MM.1S (cell line): ENCODE measurements at regions not wholly inside any gene's neighbourhood (a gene's known extent, or its start where the extent isn't known, plus 50 kb on each side); places are given as distances from the start of the nearest gene placed in this dataset.

ENCODE experiments used
- DNase-seq: peaks from one replicate; pipeline ENCODE4 v3.0.0-alpha.2; 2015
- H2AFZ ChIP-seq: fragments of 300-600 bp; sonication (generic); 2 replicates; pipeline ENCODE4 v1.6.0; 2016; ENCODE audit warnings: antibody characterized with exemption, low read length
- H3F3A ChIP-seq: fragments of 300-600 bp; sonication (generic); 2 replicates; pipeline ENCODE4 v1.6.1; 2016; ENCODE audit warnings: mild to moderate bottlenecking, antibody characterized with exemption, low read length, moderate library complexity, mixed read lengths; ENCODE audit not compliant: insufficient read depth
- H3K27ac ChIP-seq: fragments of 300-600 bp; sonication (generic); 2 replicates; pipeline ENCODE4 v1.5.1; 2016; ENCODE audit warnings: mild to moderate bottlenecking, low read length
- H3K27me3 ChIP-seq: fragments of 300-600 bp; sonication (generic); replicated peaks from 2 replicates; pipeline ENCODE4 v1.6.0; 2016; ENCODE audit warnings: low read length; ENCODE audit not compliant: insufficient read depth
- H3K36me3 ChIP-seq: fragments of 300-600 bp; sonication (generic); replicated peaks from 2 replicates; pipeline ENCODE4 v1.6.1; 2016; ENCODE audit warnings: mild to moderate bottlenecking, low read length, mixed read lengths; ENCODE audit not compliant: insufficient read depth
- H3K4me1 ChIP-seq: fragments of 300-600 bp; sonication (generic); 2 replicates; pipeline ENCODE4 v1.6.1; 2016; ENCODE audit warnings: low read length, mixed read lengths
- H3K4me2 ChIP-seq: fragments of 300-600 bp; sonication (generic); 2 replicates; pipeline ENCODE4 v1.6.0; 2016; ENCODE audit warnings: low read depth, low read length
- H3K4me3 ChIP-seq: fragments of 300-600 bp; sonication (generic); 2 replicates; pipeline ENCODE4 v1.5.1; 2016; ENCODE audit warnings: low read length, mixed read lengths
- H3K79me2 ChIP-seq: fragments of 300-600 bp; sonication (generic); 2 replicates; pipeline ENCODE4 v1.6.1; 2016; ENCODE audit warnings: mixed run types, low read length, mixed read lengths
- H3K9ac ChIP-seq: fragments of 300-600 bp; sonication (generic); 2 replicates; pipeline ENCODE4 v1.6.1; 2016; ENCODE audit warnings: low read length, mixed read lengths
- H3K9me2 ChIP-seq: fragments of 300-600 bp; sonication (generic); replicated peaks from 2 replicates; pipeline ENCODE4 v1.6.1; 2016; ENCODE audit warnings: mild to moderate bottlenecking, low read length, mixed read lengths; ENCODE audit not compliant: insufficient read depth
- H3K9me3 ChIP-seq: fragments of 300-600 bp; sonication (generic); replicated peaks from 2 replicates; pipeline ENCODE4 v1.6.1; 2016; ENCODE audit warnings: mild to moderate bottlenecking, low read length, mixed read lengths; ENCODE audit not compliant: insufficient read depth
- H4K20me1 ChIP-seq: fragments of 300-600 bp; sonication (generic); 2 replicates; pipeline ENCODE4 v1.6.1; 2016; ENCODE audit warnings: mild to moderate bottlenecking, low read length, moderate library complexity, mixed read lengths; ENCODE audit not compliant: insufficient read depth
- EZH2 ChIP-seq: fragments of 300-600 bp; sonication (generic); optimal IDR thresholded peaks from 2 replicates; pipeline ENCODE3; 2017; ENCODE audit warnings: low read depth, mild to moderate bottlenecking, antibody characterized with exemption, low read length, mixed read lengths
- EZH2phosphoT487 ChIP-seq: fragments of 300-600 bp; sonication (generic); IDR thresholded peaks from 2 replicates; pipeline ENCODE4 v1.6.1; 2018; ENCODE audit warnings: antibody characterized with exemption, low read length
- TF ChIP-seq, protein P1 (sequence below): fragments of 300-600 bp; sonication (generic); IDR thresholded peaks from 2 replicates; pipeline ENCODE4 v1.5.1; 2016; ENCODE audit warnings: antibody characterized with exemption, low read length, mixed read lengths

DNA sequence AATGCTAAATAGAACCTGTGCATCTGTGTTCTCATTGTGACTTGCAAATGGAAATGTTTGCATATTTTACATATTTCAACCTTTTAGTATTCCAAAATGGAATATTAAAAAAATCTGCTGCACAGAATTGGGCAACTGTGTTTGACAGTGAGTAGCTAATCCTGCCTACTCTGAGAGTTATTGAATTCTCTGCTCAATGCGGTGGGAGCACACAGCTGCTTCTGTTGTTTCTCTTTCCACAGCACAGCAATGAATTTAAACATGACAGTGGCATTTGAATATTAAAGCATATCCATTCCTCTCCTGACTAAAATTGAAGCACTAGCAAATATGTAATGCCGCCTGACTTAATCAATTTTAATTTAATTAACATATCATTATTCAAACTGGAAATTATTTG, 366.6 kb downstream of the GASK1B start:
- no peaks in the 10 kb centered on the region for H3K4me1 ChIP-seq
- H3K36me3 ChIP-seq = no peaks in the 10 kb centered on the region
- no peak for DNase-seq
- no peak overlapping the region for H3K9ac ChIP-seq
- H3K79me2 ChIP-seq = no peaks in the 10 kb centered on the region
- H3F3A ChIP-seq = no peaks in the 10 kb centered on the region
- H2AFZ ChIP-seq = no peak overlapping the region
- H3K4me2 ChIP-seq = no peak overlapping the region
- H3K27me3 ChIP-seq = no peaks in the 10 kb centered on the region
- TF ChIP-seq EZH2phosphoT487 (no peak), EZH2 (no peak)
- TF ChIP-seq, protein P1, sequence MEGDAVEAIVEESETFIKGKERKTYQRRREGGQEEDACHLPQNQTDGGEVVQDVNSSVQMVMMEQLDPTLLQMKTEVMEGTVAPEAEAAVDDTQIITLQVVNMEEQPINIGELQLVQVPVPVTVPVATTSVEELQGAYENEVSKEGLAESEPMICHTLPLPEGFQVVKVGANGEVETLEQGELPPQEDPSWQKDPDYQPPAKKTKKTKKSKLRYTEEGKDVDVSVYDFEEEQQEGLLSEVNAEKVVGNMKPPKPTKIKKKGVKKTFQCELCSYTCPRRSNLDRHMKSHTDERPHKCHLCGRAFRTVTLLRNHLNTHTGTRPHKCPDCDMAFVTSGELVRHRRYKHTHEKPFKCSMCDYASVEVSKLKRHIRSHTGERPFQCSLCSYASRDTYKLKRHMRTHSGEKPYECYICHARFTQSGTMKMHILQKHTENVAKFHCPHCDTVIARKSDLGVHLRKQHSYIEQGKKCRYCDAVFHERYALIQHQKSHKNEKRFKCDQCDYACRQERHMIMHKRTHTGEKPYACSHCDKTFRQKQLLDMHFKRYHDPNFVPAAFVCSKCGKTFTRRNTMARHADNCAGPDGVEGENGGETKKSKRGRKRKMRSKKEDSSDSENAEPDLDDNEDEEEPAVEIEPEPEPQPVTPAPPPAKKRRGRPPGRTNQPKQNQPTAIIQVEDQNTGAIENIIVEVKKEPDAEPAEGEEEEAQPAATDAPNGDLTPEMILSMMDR = no peak
- no peaks in the 10 kb centered on the region for H4K20me1 ChIP-seq
- H3K9me2 ChIP-seq = no peaks in the 10 kb centered on the region
- H3K27ac ChIP-seq = no peak overlapping the region
- no peaks in the 10 kb centered on the region for H3K9me3 ChIP-seq
- H3K4me3 ChIP-seq = no peak overlapping the region

DNA sequence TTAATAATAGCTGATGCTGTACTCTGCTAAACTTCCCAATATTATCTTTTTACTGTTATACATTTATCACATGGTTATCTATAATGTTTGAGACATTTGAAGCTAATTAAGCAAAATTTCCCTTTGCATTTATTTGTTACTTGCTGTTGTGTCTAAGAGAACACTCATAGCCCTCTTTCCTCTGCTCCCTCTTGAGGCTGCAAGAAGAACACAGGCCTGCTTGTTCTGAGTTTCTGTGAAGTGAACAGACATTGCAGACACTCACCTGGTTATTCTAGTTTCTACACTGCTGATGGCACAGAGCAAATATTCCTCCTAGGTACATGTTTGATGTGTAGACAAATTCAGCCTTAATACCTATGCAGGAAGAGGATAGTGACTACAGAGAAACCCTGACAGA, 367.8 kb downstream of the GASK1B start:
- Histone ChIP-seq H3F3A (no peaks in the 10 kb centered on the region), H3K27ac (no peak overlapping the region), H4K20me1 (no peaks in the 10 kb centered on the region), H3K9me3 (no peaks in the 10 kb centered on the region), H2AFZ (no peak overlapping the region), H3K36me3 (no peaks in the 10 kb centered on the region), H3K4me1 (no peaks in the 10 kb centered on the region), H3K4me3 (no peak overlapping the region), H3K79me2 (no peaks in the 10 kb centered on the region), H3K27me3 (no peaks in the 10 kb centered on the region), H3K4me2 (no peak overlapping the region), H3K9me2 (no peaks in the 10 kb centered on the region), H3K9ac (no peak overlapping the region)
- no peak for TF ChIP-seq EZH2phosphoT487
- no peak for DNase-seq

DNA sequence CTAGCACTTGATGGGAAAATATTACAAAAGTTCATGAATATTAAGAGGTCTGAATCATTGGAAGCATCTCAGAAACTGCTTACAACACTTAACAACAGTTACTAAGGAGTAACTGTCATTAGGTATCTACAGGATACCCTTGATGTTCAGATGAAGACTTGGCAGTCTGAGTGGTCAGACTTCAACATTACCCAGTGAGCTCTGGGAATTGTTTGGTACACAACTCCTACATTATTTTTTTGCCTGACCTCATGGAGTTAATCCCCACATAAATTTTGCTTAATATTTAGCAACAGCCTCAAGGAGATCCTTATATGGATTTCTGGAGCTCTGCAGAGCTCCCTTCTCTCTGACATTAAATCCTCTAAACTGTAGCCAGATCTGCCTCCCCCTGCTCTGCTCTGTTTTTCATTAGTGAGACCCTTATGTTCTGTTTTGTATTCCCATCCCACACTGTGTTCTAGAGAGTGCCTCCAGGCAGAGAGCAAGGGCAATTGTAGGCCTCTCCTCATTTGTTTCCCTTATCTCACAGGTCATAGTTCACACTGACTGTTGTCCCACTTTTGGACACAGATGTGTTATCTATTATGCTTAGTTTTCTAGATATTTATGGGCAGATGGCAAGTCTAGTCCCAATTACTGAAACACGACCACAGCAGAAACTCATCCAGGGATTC, 368.8 kb downstream of the GASK1B start:
- no peak overlapping the region for H3K27ac ChIP-seq
- no peak for DNase-seq
- no peaks in the 10 kb centered on the region for H3F3A ChIP-seq
- H3K9me3 ChIP-seq = no peaks in the 10 kb centered on the region
- no peak overlapping the region for H2AFZ ChIP-seq
- no peaks in the 10 kb centered on the region for H3K9me2 ChIP-seq
- no peaks in the 10 kb centered on the region for H4K20me1 ChIP-seq
- H3K4me1 ChIP-seq = no peaks in the 10 kb centered on the region
- no peaks in the 10 kb centered on the region for H3K27me3 ChIP-seq
- H3K79me2 ChIP-seq = no peaks in the 10 kb centered on the region
- no peak overlapping the region for H3K4me3 ChIP-seq
- no peak for TF ChIP-seq EZH2phosphoT487
- TF ChIP-seq, protein P1 = no peak
- H3K4me2 ChIP-seq = no peak overlapping the region
- H3K36me3 ChIP-seq = no peaks in the 10 kb centered on the region
- no peak overlapping the region for H3K9ac ChIP-seq

DNA sequence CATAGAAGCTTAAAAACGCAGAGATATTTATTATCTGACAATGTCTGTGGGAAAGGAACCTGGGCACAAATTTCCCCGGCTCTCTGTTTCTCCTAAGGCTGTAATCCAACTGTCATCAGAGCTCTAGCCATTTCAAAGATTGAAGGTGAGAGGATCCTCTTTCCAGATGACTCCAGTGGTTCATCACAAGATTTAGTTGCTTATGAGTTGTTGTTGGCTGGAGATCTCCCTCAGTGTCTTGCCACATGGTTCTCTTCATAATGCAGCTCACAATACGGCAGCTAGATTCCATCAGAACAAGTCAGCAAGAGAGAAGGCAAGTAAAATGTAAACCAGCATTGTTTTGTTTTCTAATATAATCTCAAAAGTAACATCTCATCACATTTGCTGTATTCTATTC, 369.4 kb downstream of the GASK1B start:
- H3K9me2 ChIP-seq = no peaks in the 10 kb centered on the region
- no peak overlapping the region for H3K4me2 ChIP-seq
- no peaks in the 10 kb centered on the region for H3K36me3 ChIP-seq
- H3K27ac ChIP-seq = no peak overlapping the region
- H3K79me2 ChIP-seq = no peaks in the 10 kb centered on the region
- H3K4me3 ChIP-seq = no peak overlapping the region
- no peaks in the 10 kb centered on the region for H3K9me3 ChIP-seq
- no peaks in the 10 kb centered on the region for H3K4me1 ChIP-seq
- no peaks in the 10 kb centered on the region for H3F3A ChIP-seq
- no peaks in the 10 kb centered on the region for H4K20me1 ChIP-seq
- no peaks in the 10 kb centered on the region for H3K27me3 ChIP-seq
- DNase-seq = no peak
- no peak overlapping the region for H2AFZ ChIP-seq
- TF ChIP-seq EZH2phosphoT487 (no peak), EZH2 (no peak)
- TF ChIP-seq, protein P1 = no peak
- H3K9ac ChIP-seq = no peak overlapping the region
